HG03196 (cell line): ENCODE measurements at regions not wholly inside any gene's neighbourhood (a gene's known extent, or its start where the extent isn't known, plus 50 kb on each side); places are given as distances from the start of the nearest gene placed in this dataset.
"Not testable (repeated sequence)": the region's sequence is repeated elsewhere in the genome, so short reads cannot be mapped to it uniquely, and the experiment has no call there.

Experiments used
- ATAC-seq: cut with Tn5 transposase; IDR thresholded peaks from one replicate; pipeline ENCODE4 v1.9.1; 2021; ENCODE audit not compliant: unreplicated experiment

DNA sequence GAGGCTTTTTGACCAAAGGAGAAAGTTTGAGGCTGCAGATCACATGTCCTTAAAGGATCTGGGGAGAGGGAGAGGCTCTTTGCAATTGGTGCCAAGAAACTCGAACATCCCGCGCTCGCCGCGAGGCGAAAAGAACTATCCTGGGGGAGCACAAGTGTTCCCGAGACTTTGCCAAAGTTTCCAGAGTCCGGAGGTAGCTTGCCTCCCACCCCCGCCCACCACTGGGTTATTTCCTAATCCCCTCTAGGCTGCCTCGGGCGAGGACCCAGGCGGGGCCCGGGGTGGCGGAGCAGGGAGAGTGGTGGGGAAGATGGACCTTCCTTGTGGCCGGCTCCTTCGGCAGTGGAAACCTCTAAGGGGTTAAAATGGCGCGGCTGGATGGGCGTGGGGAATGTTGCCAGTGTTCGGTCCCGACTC, 114.5 kb downstream of the KCNRG start:
- ATAC-seq = no peak

GRCh38 chr13:50130123-50130946, 115.1 kb downstream of the KCNRG start:
- ATAC-seq = peak; percentile 11

GRCh38 chr13:50131920-50132903, 117.0 kb downstream of the KCNRG start:
- ATAC-seq = no peak

GRCh38 chr13:50132904-50133357, 117.7 kb downstream of the KCNRG start:
- no peak for ATAC-seq

GRCh38 chr13:50133358-50133953, 118.2 kb downstream of the KCNRG start:
- no peak for ATAC-seq

DNA sequence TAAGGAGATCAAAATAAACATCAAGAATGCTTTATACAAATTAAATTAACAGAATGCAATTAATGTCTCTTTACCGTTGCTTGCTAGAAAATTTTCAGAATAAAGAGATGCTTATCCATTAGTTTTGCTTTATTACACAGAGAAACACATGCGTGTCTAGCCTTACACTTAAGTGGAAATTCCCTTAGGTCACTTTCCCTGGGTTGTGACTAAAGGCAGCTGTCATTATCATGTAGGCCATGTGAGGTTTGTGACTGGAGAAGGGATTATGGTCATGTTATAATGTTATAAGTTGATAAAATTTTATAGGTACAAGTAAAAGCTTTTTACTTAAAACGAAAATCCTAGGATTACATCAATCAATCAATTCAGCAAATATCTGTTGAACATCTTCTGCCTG, 121.0 kb downstream of the KCNRG start:
- no peak for ATAC-seq

- ATAC-seq = no peak
Measured at GRCh38 chr13:50136678-50137077, 121.4 kb downstream of the KCNRG start.

DNA sequence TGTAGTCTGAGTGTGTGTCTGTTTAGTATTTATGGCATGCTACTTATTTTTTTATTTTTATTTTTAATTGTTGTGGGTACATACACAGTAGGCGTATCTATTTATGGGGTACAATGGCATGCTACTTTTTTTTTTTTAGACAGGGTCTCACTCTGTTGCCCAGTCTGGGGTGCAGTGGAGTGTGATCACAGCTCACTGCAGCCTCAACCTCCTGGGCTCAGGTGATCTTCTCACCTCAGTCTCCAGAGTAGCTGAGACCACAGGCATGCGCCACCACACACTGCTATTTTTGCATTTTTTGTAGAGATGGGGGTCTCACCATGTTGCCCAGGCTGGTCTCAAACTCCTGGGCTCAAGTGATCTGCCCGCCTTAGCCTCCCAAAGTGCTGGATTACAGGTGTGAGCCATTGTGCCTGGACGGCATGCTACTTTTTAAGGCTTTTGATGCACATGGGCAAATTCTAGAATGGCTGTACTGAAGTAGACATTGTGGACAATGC, 124.2 kb downstream of the KCNRG start:
- ATAC-seq = not testable (repeated sequence)

- no peak for ATAC-seq
Measured at GRCh38 chr13:50140153-50140552, 124.9 kb downstream of the KCNRG start.

- no peak for ATAC-seq
Measured at GRCh38 chr13:50140581-50141374, 125.5 kb downstream of the KCNRG start.

DNA sequence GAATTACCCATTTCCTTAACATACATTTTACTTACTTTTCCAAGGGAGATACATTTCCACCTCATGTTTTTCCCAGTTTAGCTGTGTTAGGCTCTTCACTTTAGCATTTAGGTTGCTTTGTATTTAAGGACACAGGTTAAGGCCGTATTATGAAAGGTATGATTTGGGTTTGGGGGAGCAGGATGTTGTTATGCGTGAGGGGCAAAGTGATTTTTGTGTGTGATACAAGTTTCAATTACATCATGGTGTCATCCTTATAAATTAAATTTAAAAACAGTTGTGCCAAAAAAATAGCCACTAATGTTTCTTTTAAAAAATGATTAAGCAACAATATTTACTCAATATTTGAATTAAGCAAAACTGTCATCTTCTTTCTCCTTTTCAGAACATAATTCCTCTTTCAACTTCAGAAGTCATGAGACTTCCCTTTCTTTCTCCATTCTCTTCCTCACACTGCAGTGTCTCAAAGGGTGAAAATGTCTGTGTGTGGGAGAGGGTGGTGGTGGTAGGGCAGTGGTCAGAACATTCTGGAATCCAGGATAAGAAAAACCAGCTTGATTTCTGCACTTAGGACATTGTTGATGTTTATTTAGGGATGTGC, 126.2 kb downstream of the KCNRG start:
- no peak for ATAC-seq

DNA sequence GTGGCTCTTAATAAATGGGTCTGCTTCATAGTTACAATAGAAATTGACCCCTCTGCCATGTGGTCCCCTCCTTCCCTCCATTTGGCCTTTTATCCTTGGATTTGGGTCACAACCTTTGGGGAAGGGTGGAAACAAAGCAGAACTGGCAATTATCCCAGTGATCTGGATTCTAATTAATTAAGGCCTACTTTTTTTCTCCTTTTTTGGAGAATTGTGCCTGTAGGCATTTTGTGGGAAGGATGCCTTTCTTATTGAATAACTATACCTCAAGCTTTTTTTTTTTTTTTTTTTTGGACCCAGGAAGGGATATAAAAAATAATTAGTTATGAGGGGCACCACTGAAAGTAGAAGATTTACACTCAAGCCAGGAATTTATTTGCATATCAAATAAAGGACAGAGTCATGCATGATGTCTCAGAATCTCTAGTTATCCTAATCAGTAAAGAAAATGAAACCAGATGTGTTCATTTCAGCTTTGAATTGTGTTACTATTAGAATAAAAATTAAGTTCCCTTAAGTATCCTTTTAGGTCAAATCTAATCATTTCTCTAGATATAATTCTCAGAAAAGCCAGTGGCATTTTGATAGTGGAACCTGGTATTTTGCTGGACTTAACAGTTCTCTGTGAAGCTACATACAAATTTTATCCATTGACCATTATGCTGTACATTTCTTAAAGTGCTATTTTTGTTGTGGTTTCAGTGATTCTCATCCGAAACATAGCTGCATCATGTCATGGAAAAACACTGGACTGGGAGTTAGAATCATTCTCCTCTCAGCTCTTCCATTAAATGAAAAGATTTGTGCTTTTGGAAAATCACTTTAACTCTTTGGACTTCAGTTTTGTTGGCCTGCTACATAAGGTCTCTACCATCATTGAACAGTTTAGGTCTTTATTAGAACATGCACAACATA, 129.3 kb downstream of the KCNRG start:
- no peak for ATAC-seq

- ATAC-seq = no peak
Measured at GRCh38 chr13:50149214-50149613, 134.0 kb downstream of the KCNRG start.

DNA sequence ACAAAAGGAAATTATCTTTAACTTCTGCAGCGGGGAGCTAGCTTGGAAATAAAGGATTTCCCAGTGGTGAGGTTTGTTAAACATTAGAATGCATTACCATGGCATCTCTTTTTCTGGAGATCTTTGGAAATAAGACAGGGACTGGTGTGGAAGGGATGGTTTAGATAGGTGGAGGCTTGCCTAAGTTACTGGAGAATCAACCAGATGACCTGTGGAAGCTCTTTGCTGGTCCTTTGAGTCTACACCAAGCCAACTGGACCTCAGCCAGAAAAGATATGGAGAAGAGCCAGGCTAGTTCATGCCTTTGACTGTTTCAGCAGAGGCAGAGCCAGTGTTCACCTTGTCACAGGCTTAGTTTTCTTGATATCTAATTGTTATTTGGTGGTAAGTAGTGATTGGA, 134.7 kb downstream of the KCNRG start:
- ATAC-seq = no peak

DNA sequence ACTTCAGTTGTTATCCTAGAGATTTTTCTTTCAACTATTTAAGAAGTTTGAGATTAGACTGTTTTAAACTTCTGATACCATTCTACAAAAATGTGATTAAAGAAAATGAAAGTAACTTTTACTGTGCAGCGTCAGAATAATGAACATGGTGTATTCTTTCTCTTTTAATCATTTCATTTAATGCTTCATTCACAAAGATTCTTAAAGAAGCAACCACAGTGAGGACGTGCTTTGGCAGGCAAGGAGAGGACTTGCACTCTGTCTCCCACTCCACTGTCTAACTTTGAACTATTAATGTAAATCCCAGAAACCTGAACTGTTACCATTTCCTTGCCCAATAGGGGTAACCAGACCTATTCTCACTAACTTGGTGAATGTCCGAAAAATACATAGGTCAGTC, 137.0 kb downstream of the KCNRG start:
- no peak for ATAC-seq

GRCh38 chr13:50152655-50153309, 137.5 kb downstream of the KCNRG start:
- ATAC-seq = no peak

- no peak for ATAC-seq
Measured at GRCh38 chr13:50153401-50153800, 138.2 kb downstream of the KCNRG start.

GRCh38 chr13:50153876-50154275, 138.6 kb downstream of the KCNRG start:
- ATAC-seq = no peak
